GM12878 (cell line): ENCODE measurements at regions not wholly inside any gene's neighbourhood (a gene's known extent, or its start where the extent isn't known, plus 50 kb on each side); places are given as distances from the start of the nearest gene placed in this dataset.

Experiments
- ATAC-seq: fragments of 200-7000 bp; cut with Tn5 transposase; 3 replicates; pipeline ENCODE4 v1.9.1; 2020; ENCODE audit warnings: mild to moderate bottlenecking, moderate library complexity
- BruUV-seq: library from RNA; stranded (reverse); fragments of 400-500 nt; replicated peaks from 2 replicates; lab custom pipeline; 2021; lab: Mats Ljungman, UMichigan
- CTCF ChIA-PET: fragments of 300-600 bp; sonication (Branson Sonifier 250); formaldehyde crosslinking; extraction: SDS; loops from one replicate; lab custom pipeline; 2021; ENCODE audit warnings: inconsistent platforms; lab: Yijun Ruan, JAX
- POLR2A ChIA-PET: fragments of 350-600 bp; formaldehyde crosslinking; extraction: SDS; loops from one replicate; lab custom pipeline; 2021; ENCODE audit warnings: inconsistent platforms; lab: Charles Lee
- RAD21 ChIA-PET: fragments of 300-600 bp; sonication (Branson Sonifier 250); formaldehyde crosslinking; loops from one replicate; lab custom pipeline; 2023; ENCODE audit warnings: antibody characterized with exemption; ENCODE audit not compliant: unreplicated experiment; lab: Charles Lee
- SMC1A ChIA-PET: fragments of 300-600 bp; sonication (Branson Sonifier 250); formaldehyde crosslinking; loops from one replicate; lab custom pipeline; 2023; ENCODE audit not compliant: unreplicated experiment, uncharacterized antibody; lab: Charles Lee
- DNase-seq: peaks from one replicate; pipeline ENCODE4 v3.0.0-alpha.2; 2011; ENCODE audit warnings: low read depth, low spot score
- FAIRE-seq: peaks from 3 replicates; lab custom pipeline; 2011; peaks lifted over from hg19 to GRCh38; lab: Jason Lieb, UNC
- H2AFZ ChIP-seq: 2 replicates; pipeline ENCODE4 v1.6.0; 2011; ENCODE audit warnings: low read depth, low read length, control low read depth; ENCODE audit not compliant: control insufficient read depth
- H3K27ac ChIP-seq: 2 replicates; pipeline ENCODE4 v1.5.1; 2011; ENCODE audit warnings: control low read depth; ENCODE audit not compliant: control insufficient read depth, insufficient read depth
- H3K27me3 ChIP-seq, 2 experiments: replicated peaks in 1 of 2; 2 replicates each; pipeline versions ENCODE4 v1.6.0 to v1.6.1; 2011; ENCODE audit warnings: low read length in 1 of 2; ENCODE audit not compliant: control insufficient read depth in 2 of 2, insufficient read depth in 2 of 2
- H3K36me3 ChIP-seq, 2 experiments: 2 replicates each; pipeline ENCODE4 v1.5.1; 2011; ENCODE audit warnings: low read length in 1 of 2; ENCODE audit not compliant: control insufficient read depth in 2 of 2, insufficient read depth in 2 of 2
- H3K4me1 ChIP-seq: 2 replicates; pipeline ENCODE4 v1.6.1; 2011; ENCODE audit warnings: mild to moderate bottlenecking, low read length, moderate library complexity, mixed read lengths; ENCODE audit not compliant: control insufficient read depth, insufficient read depth
- H3K4me2 ChIP-seq: 2 replicates; pipeline ENCODE4 v1.6.0; 2011; ENCODE audit warnings: control low read depth; ENCODE audit not compliant: control insufficient read depth, insufficient read depth
- H3K4me3 ChIP-seq: fragments of 200-600 bp; sonication (generic); 2 replicates; pipeline ENCODE4 v1.5.1; 2016
- H3K79me2 ChIP-seq: 2 replicates; pipeline ENCODE4 v1.6.0; 2011; ENCODE audit warnings: low read length; ENCODE audit not compliant: control insufficient read depth, insufficient read depth
- H3K9ac ChIP-seq: 2 replicates; pipeline ENCODE4 v1.8.0; 2011; ENCODE audit warnings: low read length, control low read depth, mixed read lengths; ENCODE audit not compliant: control insufficient read depth, insufficient read depth
- H3K9me3 ChIP-seq: replicated peaks from 3 replicates; pipeline ENCODE4 v1.5.1; 2011; ENCODE audit warnings: mild to moderate bottlenecking, low read length; ENCODE audit not compliant: control insufficient read depth, insufficient read depth
- H4K20me1 ChIP-seq: 2 replicates; pipeline ENCODE4 v1.6.0; 2011; ENCODE audit not compliant: control insufficient read depth, insufficient read depth
- CBX5 ChIP-seq: sonication (generic); IDR thresholded peaks from 2 replicates; pipeline ENCODE4 v1.6.1; 2016; ENCODE audit warnings: low read depth, moderate library complexity, mild to moderate bottlenecking, inconsistent platforms
- CEBPZ ChIP-seq: fragments of 150-350 bp; IDR thresholded peaks from 2 replicates; pipeline ENCODE4 v1.6.1; 2016; ENCODE audit warnings: low read depth, low read length
- FOXK2 ChIP-seq: fragments of 450-650 bp; IDR thresholded peaks from 2 replicates; pipeline ENCODE4 v1.6.1; 2017; ENCODE audit warnings: mild to moderate bottlenecking, moderate library complexity
- KLF5 ChIP-seq: fragments of 450-650 bp; IDR thresholded peaks from 2 replicates; pipeline ENCODE4 v1.6.1; 2014; ENCODE audit warnings: mild to moderate bottlenecking; ENCODE audit not compliant: partially characterized antibody
- MTA2 ChIP-seq: fragments of 450-650 bp; IDR thresholded peaks from 2 replicates; pipeline ENCODE4 v1.6.1; 2016; ENCODE audit warnings: low read depth, mild to moderate bottlenecking, moderate library complexity
- SIN3A ChIP-seq: IDR thresholded peaks from 2 replicates; pipeline ENCODE4 v1.6.1; 2012; ENCODE audit warnings: low read depth, low read length, improper control_type of control experiment
- SMC3 ChIP-seq: IDR thresholded peaks from 2 replicates; pipeline ENCODE4 v1.6.1; 2011; ENCODE audit warnings: low read length, improper control_type of control experiment, borderline replicate concordance
- STAT1 ChIP-seq: fragments of 450-650 bp; conservative IDR thresholded peaks from 2 replicates; pipeline ENCODE4 v1.6.1; 2014; ENCODE audit warnings: antibody characterized with exemption, mild to moderate bottlenecking
- ZNF592 ChIP-seq: fragments of 450-650 bp; IDR thresholded peaks from 2 replicates; pipeline ENCODE4 v1.6.1; 2017; ENCODE audit warnings: mild to moderate bottlenecking, moderate library complexity
- in situ Hi-C: fragments of 300-500 bp; cut with MboI; formaldehyde crosslinking; loops from 9 replicates; pipeline ENCODE4 v1.14.3; 2018; ENCODE audit warnings: mixed read lengths
- intact Hi-C: fragments of 100-400 bp; cut with micrococcal nuclease; formaldehyde crosslinking; loops from one replicate; pipeline ENCODE4 v1.14.2; 2022; ENCODE audit not compliant: unreplicated experiment
- TF ChIP-seq, protein P1 (sequence below): IDR thresholded peaks from 2 replicates; pipeline ENCODE4 v1.6.1; 2012; ENCODE audit warnings: improper control_type of control experiment, low read depth, low read length; ENCODE audit not compliant: insufficient replicate concordance

GRCh38 chr12:71239731-71240130 is 81.9 kb upstream of the TSPAN8 start:
- no peak for TF ChIP-seq FOXK2
- no peak for TF ChIP-seq CEBPZ
- no peak for TF ChIP-seq MTA2
- TF ChIP-seq CBX5, result no peak
- TF ChIP-seq, protein P1, sequence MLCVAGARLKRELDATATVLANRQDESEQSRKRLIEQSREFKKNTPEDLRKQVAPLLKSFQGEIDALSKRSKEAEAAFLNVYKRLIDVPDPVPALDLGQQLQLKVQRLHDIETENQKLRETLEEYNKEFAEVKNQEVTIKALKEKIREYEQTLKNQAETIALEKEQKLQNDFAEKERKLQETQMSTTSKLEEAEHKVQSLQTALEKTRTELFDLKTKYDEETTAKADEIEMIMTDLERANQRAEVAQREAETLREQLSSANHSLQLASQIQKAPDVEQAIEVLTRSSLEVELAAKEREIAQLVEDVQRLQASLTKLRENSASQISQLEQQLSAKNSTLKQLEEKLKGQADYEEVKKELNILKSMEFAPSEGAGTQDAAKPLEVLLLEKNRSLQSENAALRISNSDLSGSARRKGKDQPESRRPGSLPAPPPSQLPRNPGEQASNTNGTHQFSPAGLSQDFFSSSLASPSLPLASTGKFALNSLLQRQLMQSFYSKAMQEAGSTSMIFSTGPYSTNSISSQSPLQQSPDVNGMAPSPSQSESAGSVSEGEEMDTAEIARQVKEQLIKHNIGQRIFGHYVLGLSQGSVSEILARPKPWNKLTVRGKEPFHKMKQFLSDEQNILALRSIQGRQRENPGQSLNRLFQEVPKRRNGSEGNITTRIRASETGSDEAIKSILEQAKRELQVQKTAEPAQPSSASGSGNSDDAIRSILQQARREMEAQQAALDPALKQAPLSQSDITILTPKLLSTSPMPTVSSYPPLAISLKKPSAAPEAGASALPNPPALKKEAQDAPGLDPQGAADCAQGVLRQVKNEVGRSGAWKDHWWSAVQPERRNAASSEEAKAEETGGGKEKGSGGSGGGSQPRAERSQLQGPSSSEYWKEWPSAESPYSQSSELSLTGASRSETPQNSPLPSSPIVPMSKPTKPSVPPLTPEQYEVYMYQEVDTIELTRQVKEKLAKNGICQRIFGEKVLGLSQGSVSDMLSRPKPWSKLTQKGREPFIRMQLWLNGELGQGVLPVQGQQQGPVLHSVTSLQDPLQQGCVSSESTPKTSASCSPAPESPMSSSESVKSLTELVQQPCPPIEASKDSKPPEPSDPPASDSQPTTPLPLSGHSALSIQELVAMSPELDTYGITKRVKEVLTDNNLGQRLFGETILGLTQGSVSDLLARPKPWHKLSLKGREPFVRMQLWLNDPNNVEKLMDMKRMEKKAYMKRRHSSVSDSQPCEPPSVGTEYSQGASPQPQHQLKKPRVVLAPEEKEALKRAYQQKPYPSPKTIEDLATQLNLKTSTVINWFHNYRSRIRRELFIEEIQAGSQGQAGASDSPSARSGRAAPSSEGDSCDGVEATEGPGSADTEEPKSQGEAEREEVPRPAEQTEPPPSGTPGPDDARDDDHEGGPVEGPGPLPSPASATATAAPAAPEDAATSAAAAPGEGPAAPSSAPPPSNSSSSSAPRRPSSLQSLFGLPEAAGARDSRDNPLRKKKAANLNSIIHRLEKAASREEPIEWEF, result no peak
- TF ChIP-seq SMC3, result no peak
- TF ChIP-seq KLF5, result no peak
- TF ChIP-seq STAT1, result no peak
- no peak for TF ChIP-seq SIN3A
- no peak for TF ChIP-seq ZNF592
- CTCF ChIA-PET, result no interaction called here
- Histone ChIP-seq H3K9me3 (no peaks in the 10 kb centered on the region), H3K4me3 (no peak overlapping the region), H2AFZ (no peak overlapping the region), H3K9ac (no peak overlapping the region), H3K79me2 (no peaks in the 10 kb centered on the region), H3K27ac (no peak overlapping the region), H3K4me2 (no peak overlapping the region), H3K4me1 (no peaks in the 10 kb centered on the region), H3K36me3 (no peaks in the 10 kb centered on the region), H4K20me1 (no peaks in the 10 kb centered on the region), H3K27me3 (no peaks in the 10 kb centered on the region)
- no peak for DNase-seq
- SMC1A ChIA-PET, result no interaction called here
- ATAC-seq, result no peak
- BruUV-seq, result no TSS peak
- FAIRE-seq, result no peak
- POLR2A ChIA-PET, result no interaction called here
- in situ Hi-C loops, result no loop called here
- RAD21 ChIA-PET, result no interaction called here
- intact Hi-C loops, result no loop called here
